Stimulated activated CD8-positive, alpha-beta memory T cell treated with anti-CD3 and anti-CD28 coated beads, Interleukin-4, amount 100 ng/mL, for 24 hours (primary cell): ENCODE measurements at regions not wholly inside any gene's neighbourhood (a gene's known extent, or its start where the extent isn't known, plus 50 kb on each side); places are given as distances from the start of the nearest gene placed in this dataset.

Experiments used
- DNase-seq: peaks from one replicate; pipeline ENCODE4 v3.0.0-alpha.2; 2020; ENCODE audit warnings: low read depth

DNA sequence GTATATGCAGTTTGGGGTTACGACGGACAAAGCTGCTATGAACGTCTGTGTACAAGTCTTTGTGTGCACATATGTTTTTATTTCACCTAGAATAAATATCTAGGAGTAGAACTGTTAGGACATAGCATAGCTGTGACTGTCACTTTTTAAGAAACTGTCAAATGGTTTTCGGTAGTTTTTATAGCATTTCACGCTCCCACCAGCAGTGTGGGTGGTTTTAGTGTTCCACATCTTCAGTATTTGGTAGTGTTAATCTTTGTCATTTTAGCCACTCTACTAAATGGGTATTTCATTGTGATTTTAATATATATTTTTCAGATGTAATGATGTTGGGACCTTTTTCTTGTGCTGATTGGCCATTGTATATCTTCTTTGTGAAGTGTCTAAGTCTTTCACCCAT lies 109.1 kb upstream of the BCAT1 start:
- DNase-seq: no peak

DNA sequence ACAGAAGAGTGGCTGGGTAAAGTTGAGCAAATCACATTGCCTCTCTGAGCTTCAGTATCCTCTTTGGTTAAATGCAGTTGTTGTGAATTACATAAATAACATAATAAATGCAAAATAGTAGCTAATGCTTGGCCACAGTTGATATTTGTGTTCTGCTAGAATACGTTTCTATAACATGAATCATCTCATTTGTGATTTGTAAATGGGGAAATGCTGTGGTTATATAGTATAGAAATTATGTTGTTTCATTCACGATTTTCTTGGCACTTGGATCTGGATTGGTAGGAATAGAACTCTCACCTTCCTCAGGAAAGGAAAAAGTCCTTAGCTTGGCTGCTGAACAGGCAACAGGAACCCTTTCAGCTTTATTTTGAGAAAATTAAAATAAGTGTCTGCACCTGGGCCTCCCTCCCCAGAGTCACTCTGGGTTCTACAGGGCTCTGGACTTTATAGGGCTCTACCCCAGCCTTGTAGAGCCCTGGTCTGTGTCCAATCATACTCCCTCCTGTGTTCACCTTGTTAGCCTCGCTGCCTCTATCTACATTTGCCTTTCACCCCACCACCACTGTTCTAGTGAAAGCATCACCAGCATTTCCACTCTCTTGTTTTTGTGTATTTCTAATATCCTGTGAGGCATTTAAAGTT lies 107.7 kb upstream of the BCAT1 start:
- no peak for DNase-seq

DNA sequence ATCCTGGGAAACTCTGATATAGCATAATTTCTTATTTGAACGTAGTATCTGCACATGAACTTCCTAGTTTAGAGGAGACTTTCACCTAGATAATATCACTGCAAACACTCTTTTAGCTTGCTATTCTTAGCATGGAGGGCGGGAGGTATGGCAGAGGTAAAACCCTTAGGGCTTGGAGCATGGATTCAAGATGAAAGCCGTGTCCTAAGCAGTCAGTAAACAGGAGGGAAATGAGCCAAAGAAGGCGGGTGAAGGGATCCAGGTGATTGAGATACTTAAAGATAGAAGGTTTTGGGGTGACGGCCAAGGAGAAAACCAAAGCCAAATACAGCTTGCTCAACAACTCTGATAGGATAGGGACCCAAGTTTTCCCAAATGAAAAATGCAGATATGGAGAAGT lies 107.1 kb upstream of the BCAT1 start:
- DNase-seq: no peak

DNA sequence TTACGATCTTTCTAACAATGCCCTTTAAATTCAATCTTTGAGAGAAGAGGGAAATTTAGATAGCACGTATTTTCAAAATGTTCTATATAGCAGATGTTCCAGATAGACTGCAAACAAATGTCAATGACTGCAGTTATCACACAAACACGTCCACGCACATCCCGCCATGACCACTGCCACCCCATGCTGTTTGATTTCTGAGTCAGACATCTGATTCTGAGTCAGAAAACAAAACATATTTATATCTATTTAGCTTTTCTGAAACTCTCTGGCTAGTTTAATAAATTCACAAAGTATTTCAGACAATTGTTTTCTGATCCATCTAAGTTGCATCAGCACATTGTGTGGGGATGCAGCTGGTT lies 105.9 kb upstream of the BCAT1 start:
- DNase-seq: peak; percentile 38

DNA sequence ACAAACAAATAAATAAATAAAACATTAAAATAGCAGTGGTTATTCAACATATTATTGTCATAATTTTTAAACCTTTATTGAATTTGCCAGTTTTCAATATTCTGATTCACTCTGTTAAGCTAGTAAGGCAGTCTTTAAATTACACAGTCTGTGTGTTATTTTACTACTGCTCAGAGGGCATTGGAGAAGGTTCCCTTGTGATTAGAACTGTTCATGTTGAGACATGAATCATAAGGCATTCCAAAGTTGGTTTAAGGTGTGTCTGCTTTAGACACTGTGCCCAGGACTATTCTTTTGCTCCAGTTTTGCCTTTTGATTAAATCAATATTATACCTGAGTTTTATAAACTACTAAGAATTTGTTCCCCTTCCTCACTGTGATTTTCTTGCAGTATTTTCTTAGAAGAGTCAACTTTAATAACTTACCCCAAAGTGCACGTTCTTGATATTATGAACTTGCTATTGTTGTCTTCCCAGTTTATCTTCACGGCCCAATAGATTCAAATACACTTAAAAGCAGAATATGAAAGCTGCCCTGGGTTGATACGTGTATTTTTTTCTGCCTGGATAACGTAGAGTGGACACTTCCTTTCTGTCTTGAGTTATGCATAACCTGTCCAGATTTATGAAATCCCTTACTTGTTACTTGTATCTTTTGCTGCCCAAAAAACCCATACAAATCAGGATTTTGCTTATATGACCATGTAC lies 105.3 kb upstream of the BCAT1 start:
- DNase-seq: no peak

DNA sequence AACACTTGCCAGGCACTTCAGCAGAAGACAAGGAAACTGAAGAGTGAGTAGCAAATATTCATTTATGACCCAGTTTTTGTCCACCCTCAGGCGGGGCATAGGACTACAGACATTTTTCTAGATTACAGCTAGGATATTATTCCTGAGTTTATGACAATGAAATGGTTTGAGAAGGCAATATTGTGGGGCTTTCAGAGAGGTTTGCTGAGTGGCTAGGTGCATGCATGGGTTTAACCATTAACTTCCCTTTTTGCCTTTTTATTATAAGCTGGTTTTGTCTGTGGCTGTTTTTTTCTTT lies 104.0 kb upstream of the BCAT1 start:
- no peak for DNase-seq

DNA sequence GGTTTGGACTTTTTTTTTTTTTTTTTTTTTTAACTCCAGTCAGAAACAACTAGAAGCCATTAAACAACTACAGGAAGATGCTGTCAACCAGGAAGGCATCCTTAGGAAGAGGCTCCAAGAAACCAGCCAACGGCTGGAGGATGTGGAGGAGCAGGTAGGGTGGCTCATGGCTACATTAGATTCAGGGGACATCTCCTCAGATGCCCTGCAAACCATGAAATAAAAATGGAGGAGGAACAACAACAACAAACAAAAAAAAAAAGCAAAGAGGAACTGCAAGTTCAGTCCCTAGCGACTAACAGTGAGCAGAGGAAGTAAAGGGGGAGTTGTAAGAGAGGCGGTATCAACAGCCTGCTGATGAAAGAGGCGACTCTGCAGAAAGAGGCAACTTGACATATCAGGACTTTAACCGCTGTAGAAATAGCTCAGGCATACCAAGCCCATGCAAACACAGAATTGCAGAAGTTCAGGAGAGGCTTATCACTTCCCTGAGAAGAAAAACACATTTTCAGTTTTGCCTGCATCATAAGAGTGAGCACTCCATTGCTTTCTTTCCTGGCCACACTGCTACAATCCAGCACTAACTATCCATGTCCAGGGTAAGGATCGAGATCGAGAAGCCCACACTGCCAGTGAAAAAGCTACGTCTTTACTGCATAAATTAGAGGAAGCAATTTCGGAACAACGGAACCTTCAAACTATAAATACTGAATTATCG lies 103.5 kb upstream of the BCAT1 start:
- no peak for DNase-seq

DNA sequence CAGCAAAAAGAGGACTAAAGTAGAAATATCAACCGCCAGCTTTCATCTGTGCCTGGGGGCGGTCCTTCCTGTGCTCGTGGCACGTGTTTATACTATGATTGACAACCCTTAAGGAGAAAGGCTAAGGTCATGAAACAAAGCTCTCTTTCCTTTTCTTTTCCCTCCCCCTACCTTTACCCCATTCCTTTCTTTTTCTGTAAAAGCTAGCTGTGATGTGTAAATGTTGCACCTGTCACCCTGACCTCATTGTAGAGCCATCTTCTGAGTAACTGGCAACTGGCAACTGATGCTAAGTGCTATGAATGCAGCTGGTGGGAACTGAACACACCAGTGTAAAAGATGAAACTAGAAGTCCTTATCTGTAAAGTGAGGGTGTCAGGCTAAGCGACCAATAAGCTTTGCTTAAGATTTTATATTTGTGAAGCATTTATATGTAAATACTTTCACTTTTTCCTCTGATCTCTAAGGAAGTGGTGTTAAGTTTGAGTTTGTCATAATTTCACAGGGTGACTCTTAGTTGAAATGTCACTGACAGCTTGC lies 102.8 kb upstream of the BCAT1 start:
- DNase-seq: peak; percentile 29

DNA sequence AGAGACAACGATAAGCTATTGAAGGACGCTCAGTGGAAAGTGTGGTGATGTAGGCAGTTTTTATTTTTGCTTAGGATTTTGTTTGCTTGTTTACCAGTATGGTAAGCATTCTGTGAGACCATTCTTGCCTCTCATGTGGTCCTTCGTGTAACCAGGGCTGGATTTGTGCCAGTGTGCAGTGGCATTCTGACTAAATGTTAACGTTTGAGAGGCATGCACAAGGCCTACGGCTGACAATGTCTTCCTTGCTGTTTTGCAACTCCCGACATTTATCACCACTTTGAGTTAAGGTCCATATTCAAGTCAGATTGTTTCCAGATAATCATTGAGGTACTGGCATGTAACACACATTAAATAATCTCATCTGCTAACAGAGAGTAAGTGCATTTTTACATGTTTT lies 102.3 kb upstream of the BCAT1 start:
- no peak for DNase-seq

DNA sequence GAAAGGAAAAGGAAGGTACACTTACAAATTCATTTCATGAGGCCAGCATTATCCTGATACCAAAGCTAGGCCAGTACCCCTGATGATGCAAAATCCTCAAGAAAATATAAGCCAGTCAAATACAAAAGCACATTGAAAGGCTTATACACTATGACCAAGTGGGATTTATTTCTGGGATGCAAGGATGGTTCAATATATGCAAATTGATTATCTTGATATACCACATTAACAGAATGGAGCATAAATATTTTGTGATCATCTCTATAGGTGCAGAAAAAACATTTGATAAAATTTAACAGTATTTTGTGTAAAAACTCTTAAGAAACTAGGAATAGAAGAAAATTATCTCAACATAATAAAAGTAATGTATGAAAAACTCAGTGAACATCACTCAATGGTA lies 97.0 kb upstream of the BCAT1 start:
- no peak for DNase-seq

DNA sequence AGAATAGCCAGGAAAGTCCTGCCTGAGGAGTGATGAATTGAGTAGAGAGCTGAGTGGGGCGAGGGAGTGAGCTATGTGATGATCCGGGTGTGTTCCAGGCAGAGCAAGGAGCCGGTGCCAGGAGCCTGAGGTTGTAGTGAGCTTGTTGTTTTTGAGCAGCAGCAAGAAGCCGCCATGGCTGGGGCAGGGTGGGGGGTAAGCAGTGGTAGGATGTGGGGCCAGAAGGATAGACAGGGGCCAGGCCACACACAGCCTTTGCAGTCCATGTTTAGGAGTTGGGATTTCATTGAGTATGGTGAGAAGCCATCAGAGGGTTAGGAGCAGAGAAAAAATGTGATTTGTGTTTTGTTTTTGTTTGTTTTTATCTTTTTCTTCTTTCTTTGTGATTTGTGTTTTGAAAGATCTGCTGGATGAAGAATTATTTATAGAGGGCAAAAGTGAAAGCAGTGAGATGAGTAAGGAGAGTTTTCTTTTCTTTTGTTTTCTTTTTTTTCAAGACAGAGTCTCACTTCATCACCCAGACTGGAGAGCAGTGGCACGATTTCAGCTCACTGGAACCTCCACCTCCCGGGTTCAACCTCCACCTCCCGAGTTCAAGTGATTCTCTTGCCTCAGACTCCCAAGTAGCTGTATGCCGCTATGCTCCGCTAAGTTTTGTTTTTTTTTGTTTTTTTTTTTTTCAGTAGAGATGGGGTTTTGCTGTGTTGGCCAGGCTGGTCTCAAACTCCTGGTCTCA lies 92.3 kb upstream of the BCAT1 start:
- DNase-seq: no peak

DNA sequence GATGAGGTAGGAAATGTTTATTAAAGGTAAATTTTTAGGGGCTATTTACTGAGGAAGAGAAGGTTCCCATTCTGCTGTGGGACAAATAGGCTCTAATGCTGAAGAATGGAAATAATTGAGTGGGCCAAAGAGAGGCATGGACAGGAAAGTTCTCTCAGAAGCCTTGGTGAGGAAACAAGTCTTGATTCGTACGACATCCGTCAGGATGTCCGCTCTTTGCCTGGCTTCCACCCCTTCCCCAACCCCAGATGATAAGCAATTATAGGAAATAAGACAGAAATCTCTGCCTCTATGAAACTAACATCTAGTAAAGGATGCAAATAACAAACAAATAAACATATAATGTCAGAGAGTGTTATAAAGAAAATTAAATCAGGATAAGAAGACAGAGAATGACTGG lies 91.7 kb upstream of the BCAT1 start:
- no peak for DNase-seq

DNA sequence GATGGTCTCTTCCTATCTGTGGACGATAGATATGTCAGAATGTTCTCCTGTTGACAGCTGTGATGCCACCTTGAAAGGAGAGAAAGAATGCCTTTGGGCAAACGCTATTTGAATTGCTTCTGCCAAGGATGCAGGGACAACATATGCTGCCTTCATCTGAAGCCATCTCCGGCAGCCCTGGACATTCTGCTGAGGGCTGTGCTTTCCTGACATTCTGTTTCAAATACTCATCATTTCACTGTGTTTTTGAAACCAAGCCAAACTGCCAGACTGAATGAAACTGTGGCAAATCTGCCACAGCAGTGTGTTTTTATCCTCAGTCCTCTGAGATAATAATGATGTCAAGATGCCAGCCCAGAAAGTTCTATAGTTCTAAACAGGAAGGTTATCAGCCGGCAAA lies 85.8 kb upstream of the BCAT1 start:
- no peak for DNase-seq

DNA sequence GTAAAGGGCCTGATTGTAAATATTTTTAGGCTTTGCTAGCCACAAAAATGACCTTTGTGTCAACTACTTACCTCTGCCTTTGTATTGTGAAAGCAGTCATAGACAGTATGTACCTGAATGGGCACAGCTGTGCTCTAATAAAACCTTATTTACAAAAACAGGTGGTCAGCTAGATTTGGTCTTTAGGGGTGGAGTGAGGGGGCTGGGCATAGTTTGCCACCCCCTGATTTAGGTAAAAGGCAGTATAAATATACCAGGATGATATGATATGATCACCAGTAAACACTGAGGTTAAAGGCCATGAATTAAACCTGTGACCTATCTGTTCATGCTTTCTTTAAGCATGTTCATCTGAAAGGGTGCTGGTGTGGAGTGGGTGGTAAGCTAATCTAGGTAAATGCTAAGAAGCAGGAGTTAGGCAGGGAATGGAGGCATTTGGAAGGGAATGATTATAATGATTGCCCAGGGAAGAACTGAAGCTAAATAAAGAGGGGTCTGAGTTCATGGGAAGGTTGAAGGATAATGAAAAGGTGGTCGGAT lies 77.1 kb upstream of the BCAT1 start:
- no peak for DNase-seq

DNA sequence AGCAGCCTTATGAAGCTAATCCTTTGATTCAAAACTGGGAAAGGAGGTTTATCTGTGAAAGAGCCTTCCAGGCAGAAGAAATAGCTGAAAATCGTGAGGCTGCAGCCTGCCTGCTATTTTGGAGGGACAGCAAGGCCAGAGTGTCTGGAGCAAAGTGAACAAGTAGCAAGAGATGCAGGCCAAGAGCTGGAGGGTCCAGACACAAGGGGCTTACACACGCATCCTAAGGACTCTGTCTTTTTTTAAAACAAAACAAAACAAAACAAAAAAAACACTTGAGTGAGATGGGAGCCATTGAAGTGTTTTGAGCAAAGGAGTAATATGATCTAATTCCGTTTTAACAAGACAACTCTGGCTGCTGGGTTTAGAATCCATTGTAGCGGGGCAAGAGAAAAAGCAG lies 76.4 kb upstream of the BCAT1 start:
- no peak for DNase-seq

DNA sequence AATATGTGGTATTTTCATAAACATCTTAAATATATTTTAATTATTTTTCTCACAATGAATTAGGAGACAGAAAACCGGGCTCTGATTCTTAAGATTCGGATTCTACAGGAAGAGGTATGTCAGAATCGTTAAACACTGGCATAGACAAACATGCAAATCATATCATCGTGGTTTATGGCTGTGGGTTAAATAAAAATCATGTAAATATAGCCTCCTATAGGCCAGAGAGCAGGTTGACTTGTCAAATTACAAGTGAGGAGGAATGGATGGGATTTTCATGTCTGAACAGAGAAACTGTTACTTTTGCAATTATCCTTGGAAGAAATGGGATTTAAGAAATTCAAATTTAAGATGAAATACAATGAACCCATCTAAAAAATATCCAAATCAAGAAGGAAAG lies 74.9 kb upstream of the BCAT1 start:
- no peak for DNase-seq

DNA sequence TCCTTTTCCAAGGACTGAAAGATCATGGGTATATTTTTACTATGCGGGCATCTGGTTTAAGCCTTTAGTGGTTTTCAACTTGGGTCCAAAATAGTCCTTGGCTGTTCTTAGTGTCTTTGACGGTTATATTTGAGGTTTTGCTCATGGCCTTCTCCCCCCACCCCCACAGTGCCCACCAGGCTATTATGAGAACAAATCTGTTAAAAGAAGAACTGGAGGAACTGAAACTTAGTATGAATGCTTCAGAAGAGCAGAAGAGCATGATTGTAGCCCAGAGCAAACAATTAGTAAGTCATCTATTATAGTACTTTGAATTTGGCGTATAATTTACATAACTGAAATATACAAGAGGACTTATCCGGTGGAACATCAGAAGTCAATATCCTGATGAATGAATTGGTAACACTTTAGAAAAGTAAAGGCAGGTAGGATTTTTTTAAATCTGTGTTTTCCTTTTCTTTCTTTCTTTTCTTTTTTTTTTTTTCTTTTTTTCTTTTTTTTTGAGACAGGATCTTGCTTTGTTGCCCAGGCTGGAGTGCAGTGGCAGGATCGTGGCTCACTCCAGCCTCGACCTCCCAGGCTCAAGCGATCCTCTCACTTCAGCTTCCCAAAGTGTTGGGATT lies 71.8 kb upstream of the BCAT1 start:
- DNase-seq: no peak

DNA sequence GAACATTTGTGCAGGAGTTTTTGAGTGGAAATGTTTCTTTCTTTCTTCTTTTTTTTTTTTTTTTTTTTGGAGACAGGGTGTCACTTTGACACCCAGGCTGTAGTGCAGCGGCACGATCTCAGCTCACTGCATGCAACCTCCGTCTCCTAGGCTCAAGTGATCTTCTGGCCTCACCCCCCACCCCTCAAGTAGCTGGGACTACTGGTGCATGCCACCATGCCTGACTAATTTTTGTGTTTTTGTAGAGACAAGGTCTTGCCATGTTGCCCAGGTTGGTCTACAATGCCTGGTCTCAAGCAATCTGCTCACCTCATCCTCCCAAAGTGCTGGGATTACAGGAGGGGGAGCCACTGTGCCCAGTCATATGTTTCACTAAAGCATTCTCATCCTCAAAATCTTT lies 69.2 kb upstream of the BCAT1 start:
- DNase-seq: no peak

DNA sequence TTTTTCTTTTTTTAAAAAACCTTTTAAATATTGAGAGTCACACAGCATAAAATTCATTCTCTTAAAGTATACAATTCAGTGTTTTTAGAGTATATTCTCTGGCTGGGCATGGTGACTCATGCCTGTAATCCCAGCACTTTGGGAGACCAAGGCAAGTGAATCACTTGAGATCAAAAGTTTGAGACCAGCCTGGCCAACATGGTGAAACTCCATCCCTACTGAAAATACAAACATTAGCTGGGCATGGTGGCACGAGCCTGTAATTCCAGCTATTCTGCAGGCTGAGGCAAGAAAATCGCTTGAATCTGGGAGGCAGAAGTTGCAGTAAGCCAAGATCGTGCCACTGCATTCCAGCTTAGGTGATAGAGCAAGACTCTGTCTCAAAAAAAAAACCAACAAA lies 68.4 kb upstream of the BCAT1 start:
- DNase-seq: no peak

DNA sequence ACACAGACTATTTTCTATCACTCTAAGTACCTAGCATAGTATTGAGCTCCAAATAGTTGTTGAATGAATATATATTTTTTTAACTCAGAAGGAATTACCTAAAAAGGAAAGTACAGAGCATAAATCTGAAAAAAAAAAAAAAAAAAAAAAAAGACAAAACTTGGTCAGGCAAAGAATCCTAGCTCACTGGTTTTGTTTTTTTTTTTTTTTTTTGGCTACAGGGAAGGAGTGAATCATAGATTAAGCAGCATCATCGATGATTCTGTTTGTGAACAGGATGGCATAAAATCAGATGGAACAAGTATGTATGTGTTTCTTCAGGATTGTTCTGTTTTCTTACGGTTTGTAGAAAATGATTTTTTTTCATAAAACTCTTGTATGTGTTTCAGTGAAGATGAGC lies 66.1 kb upstream of the BCAT1 start:
- DNase-seq: no peak

DNA sequence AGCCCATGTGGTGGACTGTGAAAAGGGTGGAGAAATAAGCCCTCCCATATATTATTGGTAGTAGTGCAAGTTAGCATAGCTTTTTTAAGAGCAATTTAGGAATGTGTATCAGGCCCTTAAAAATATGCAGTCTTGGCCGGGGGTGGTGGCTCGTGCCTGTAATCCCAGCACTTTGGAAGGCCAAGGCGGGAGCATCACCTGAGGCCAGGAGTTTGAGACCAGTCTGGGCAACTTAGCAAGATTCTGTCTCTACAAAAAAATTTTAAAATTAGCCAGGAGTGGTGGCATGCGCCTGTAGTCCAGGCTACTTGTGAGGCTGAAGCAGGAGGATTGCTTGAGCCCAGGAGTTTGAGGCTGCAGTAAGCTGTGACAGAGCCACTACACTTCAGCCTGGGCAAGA lies 64.2 kb upstream of the BCAT1 start:
- DNase-seq: no peak

DNA sequence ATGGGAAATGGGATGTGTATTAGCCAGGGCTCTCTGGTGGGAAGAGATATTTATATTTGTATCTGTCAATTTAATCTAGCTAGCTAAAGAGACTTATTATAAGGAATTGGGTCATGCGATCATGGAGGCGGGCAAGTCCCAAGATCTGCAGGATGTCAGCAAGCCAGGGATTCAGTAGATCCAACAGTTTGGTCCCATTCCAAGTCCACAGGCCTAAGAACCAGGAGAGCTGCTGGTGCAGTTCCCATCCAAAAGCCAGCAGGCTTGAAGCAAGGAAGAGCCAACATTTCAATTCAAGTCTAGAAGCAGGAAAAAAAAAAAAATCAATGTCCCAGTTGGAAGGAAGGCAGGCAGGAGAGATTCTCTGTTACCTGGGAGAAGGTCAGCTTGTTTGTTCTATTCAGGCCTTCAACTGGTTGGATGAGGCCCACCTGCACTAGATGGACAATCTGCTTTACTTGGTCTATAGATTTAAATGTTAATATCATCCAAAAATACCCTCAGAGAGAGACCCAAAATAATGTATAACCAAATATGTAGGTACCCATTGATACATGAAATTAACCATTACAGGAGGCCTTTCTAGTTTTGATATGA lies 60.7 kb upstream of the BCAT1 start:
- no peak for DNase-seq
